IMR-90 (cell line): ENCODE measurements at regions not wholly inside any gene's neighbourhood (a gene's known extent, or its start where the extent isn't known, plus 50 kb on each side); places are given as distances from the start of the nearest gene placed in this dataset.

Experiments
- ATAC-seq: fragments of 200-7000 bp; cut with Tn5 transposase; 2 replicates; pipeline ENCODE4 v1.9.1; 2020; ENCODE audit warnings: low read depth, mild to moderate bottlenecking, moderate library complexity
- BruUV-seq: library from RNA; stranded (reverse); fragments of 400-500 nt; replicated peaks from 2 replicates; lab custom pipeline; 2021; lab: Mats Ljungman, UMichigan
- CTCF ChIA-PET: fragments of 300-600 bp; formaldehyde crosslinking; extraction: SDS; loops from one replicate; lab custom pipeline; 2021; ENCODE audit warnings: antibody characterized with exemption; lab: Yijun Ruan, JAX
- POLR2A ChIA-PET: fragments of 300-600 bp; sonication (Branson Sonifier 250); formaldehyde crosslinking; loops from one replicate; lab custom pipeline; 2022; ENCODE audit warnings: antibody characterized with exemption; ENCODE audit not compliant: unreplicated experiment; lab: Charles Lee
- DNase-seq: peaks from one replicate; pipeline ENCODE4 v3.0.0; 2013
- H2AFZ ChIP-seq: replicated peaks from 2 replicates; pipeline ENCODE3; 2013; ENCODE audit warnings: low read length, mild to moderate bottlenecking; ENCODE audit not compliant: poor library complexity
- H2AK5ac ChIP-seq: 2 replicates; pipeline ENCODE4 v1.6.1; 2013; ENCODE audit warnings: low read depth, low read length, inconsistent platforms
- H2AK9ac ChIP-seq: replicated peaks from 2 replicates; pipeline ENCODE3; 2013; ENCODE audit warnings: mild to moderate bottlenecking, low read depth, low read length, moderate library complexity; ENCODE audit not compliant: poor library complexity
- H2BK120ac ChIP-seq: 2 replicates; pipeline ENCODE4 v1.6.1; 2013; ENCODE audit warnings: low read depth, low read length, inconsistent platforms
- H2BK15ac ChIP-seq: 3 replicates; pipeline ENCODE4 v1.6.1; 2013; ENCODE audit warnings: low read depth, low read length, inconsistent platforms
- H2BK20ac ChIP-seq: 2 replicates; pipeline ENCODE4 v1.6.1; 2013; ENCODE audit warnings: low read depth, mild to moderate bottlenecking, inconsistent platforms, low read length, moderate library complexity
- H2BK5ac ChIP-seq: 2 replicates; pipeline ENCODE4 v1.6.1; 2013; ENCODE audit warnings: mild to moderate bottlenecking, low read depth, low read length, inconsistent platforms; ENCODE audit not compliant: poor library complexity, severe bottlenecking
- H3K14ac ChIP-seq: replicated peaks from 2 replicates; pipeline ENCODE4 v1.6.1; 2013; ENCODE audit warnings: low read depth, low read length, inconsistent platforms
- H3K18ac ChIP-seq: 2 replicates; pipeline ENCODE4 v1.6.1; 2013; ENCODE audit warnings: low read depth, low read length, control low read depth
- H3K23ac ChIP-seq: 2 replicates; pipeline ENCODE4 v1.6.1; 2013; ENCODE audit warnings: low read depth, low read length, inconsistent platforms
- H3K27ac ChIP-seq: 2 replicates; pipeline ENCODE4 v1.5.1; 2013; ENCODE audit warnings: mild to moderate bottlenecking, control low read depth, low read length; ENCODE audit not compliant: insufficient read depth
- H3K27me3 ChIP-seq: 2 replicates; pipeline ENCODE4 v1.6.1; 2013; ENCODE audit warnings: low read length; ENCODE audit not compliant: control insufficient read depth, insufficient read depth
- H3K36me3 ChIP-seq: 2 replicates; pipeline ENCODE4 v1.6.1; 2013; ENCODE audit warnings: low read length, mixed read lengths; ENCODE audit not compliant: control insufficient read depth, insufficient read depth
- H3K4ac ChIP-seq: 2 replicates; pipeline ENCODE4 v1.6.1; 2013; ENCODE audit warnings: low read depth, low read length, inconsistent platforms
- H3K4me1 ChIP-seq: 2 replicates; pipeline ENCODE4 v1.6.1; 2013; ENCODE audit warnings: low read length, mixed read lengths; ENCODE audit not compliant: control insufficient read depth, insufficient read depth
- H3K4me2 ChIP-seq: 2 replicates; pipeline ENCODE4 v1.6.1; 2013; ENCODE audit warnings: low read depth, mild to moderate bottlenecking, control low read depth, low read length, moderate library complexity
- H3K4me3 ChIP-seq: 2 replicates; pipeline ENCODE4 v1.5.1; 2013; ENCODE audit warnings: low read depth, mild to moderate bottlenecking, control low read depth, low read length, moderate library complexity; ENCODE audit not compliant: insufficient read depth
- H3K56ac ChIP-seq: 2 replicates; pipeline ENCODE4 v1.6.1; 2013; ENCODE audit warnings: low read length, inconsistent platforms; ENCODE audit not compliant: insufficient read depth; ENCODE audit errors: extremely low read depth
- H3K79me1 ChIP-seq, 2 experiments: 2 replicates each; pipeline ENCODE4 v1.6.1; 2013; ENCODE audit warnings: low read length in 2 of 2, inconsistent platforms in 1 of 2, low read depth in 1 of 2
- H3K9ac ChIP-seq: 2 replicates; pipeline ENCODE4 v1.6.1; 2013; ENCODE audit warnings: low read depth, low read length, control low read depth
- H3K9me1 ChIP-seq: 2 replicates; pipeline ENCODE4 v1.6.1; 2013; ENCODE audit warnings: low read length, inconsistent platforms; ENCODE audit not compliant: insufficient read depth
- H3K9me3 ChIP-seq: 2 replicates; pipeline ENCODE4 v1.6.1; 2013; ENCODE audit warnings: low read length; ENCODE audit not compliant: control insufficient read depth, insufficient read depth
- H4K20me1 ChIP-seq: 2 replicates; pipeline ENCODE4 v1.6.1; 2013; ENCODE audit warnings: low read length, inconsistent platforms; ENCODE audit not compliant: insufficient read depth
- H4K5ac ChIP-seq: 2 replicates; pipeline ENCODE4 v1.6.1; 2013; ENCODE audit warnings: mild to moderate bottlenecking, low read depth, low read length, control low read depth
- H4K8ac ChIP-seq, 2 experiments: 2 replicates each; pipeline ENCODE4 v1.6.1; 2013; ENCODE audit warnings: low read depth in 2 of 2, low read length in 2 of 2, control low read depth in 1 of 2, inconsistent platforms in 1 of 2
- H4K91ac ChIP-seq: 2 replicates; pipeline ENCODE4 v1.6.1; 2013; ENCODE audit warnings: low read depth, low read length, inconsistent platforms; ENCODE audit not compliant: insufficient read depth
- FOS ChIP-seq: fragments of 150-350 bp; IDR thresholded peaks from 2 replicates; pipeline ENCODE4 v1.6.1; 2016; ENCODE audit warnings: low read depth, low read length
- MAFK ChIP-seq: IDR thresholded peaks from 2 replicates; pipeline ENCODE4 v1.6.1; 2012; ENCODE audit warnings: low read depth, low read length, improper control_type of control experiment
- MAZ ChIP-seq: IDR thresholded peaks from 2 replicates; pipeline ENCODE4 v1.6.1; 2012; ENCODE audit warnings: low read depth, mild to moderate bottlenecking, low read length, improper control_type of control experiment, moderate library complexity, borderline replicate concordance
- MXI1 ChIP-seq: IDR thresholded peaks from 2 replicates; pipeline ENCODE4 v1.6.1; 2012; ENCODE audit warnings: low read depth, mild to moderate bottlenecking, low read length, moderate library complexity, borderline replicate concordance
- POLR2A ChIP-seq: IDR thresholded peaks from 2 replicates; pipeline ENCODE4 v1.6.1; 2012; ENCODE audit warnings: mild to moderate bottlenecking, low read depth, low read length
- SMC3 ChIP-seq: fragments of 150-350 bp; IDR thresholded peaks from 2 replicates; pipeline ENCODE4 v1.6.1; 2016; ENCODE audit warnings: low read depth, mild to moderate bottlenecking, antibody characterized with exemption, low read length, moderate library complexity
- WGBS, 2 experiments: methylation state at CpG; one replicate each; pipeline versions ENCODE4 v1.1.5 to v1.1.7; 2013; ENCODE audit warnings: missing lambda C conversion rate in 2 of 2; ENCODE audit not compliant: insufficient read length in 1 of 2; ENCODE audit errors: extremely low coverage in 2 of 2; 5-methylcytosine and 5-hydroxymethylcytosine counted together
- dilution Hi-C: fragments of 300-500 bp; cut with HindIII; formaldehyde crosslinking; loops from one replicate; pipeline ENCODE4 v1.14.3; 2018; ENCODE audit warnings: low sequenced_read_pairs; ENCODE audit not compliant: unreplicated experiment
- in situ Hi-C: fragments of 300-500 bp; cut with MboI; formaldehyde crosslinking; loops from 3 replicates; pipeline ENCODE4 v1.14.3; 2019; ENCODE audit warnings: low sequenced_read_pairs, inconsistent platforms, mixed read lengths
- intact Hi-C: fragments of 100-400 bp; cut with micrococcal nuclease; formaldehyde crosslinking; loops from 2 replicates; pipeline ENCODE4 v1.10.0; 2022
- TF ChIP-seq, protein P1 (sequence below): fragments of 150-350 bp; IDR thresholded peaks from 2 replicates; pipeline ENCODE4 v1.6.1; 2016; ENCODE audit warnings: low read depth, mild to moderate bottlenecking, low read length, moderate library complexity, borderline replicate concordance
- TF ChIP-seq, protein P2 (sequence below): fragments of 150-350 bp; IDR thresholded peaks from 2 replicates; pipeline ENCODE4 v1.6.1; 2017; ENCODE audit warnings: mild to moderate bottlenecking, antibody characterized with exemption, low read length, low read depth

DNA sequence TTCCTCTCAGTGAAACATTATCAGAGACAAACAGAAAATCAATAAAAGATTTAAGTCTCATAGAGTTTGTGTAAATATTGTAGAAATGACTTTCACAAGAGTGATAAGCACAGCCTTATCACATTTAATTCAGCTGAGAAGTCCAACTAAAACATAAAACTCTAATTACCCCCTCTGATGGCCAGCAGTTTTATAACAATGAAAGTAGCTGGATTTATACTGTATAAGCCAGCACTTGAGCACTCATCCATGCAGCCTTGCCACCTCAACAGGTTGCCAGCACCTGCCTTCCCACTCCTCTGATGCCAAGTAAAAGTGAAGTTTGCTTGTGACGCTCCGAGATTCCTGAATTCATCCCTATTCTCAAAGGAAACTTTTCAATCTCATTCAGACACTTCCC lies 103.0 kb upstream of the STK39 start:
- Histone ChIP-seq H3K14ac (no peak overlapping the region), H3K56ac (no peak overlapping the region), H3K9me1 (no peaks in the 10 kb centered on the region), H4K91ac (no peak overlapping the region), H2AFZ (no peak overlapping the region), H3K36me3 (no peaks in the 10 kb centered on the region), H3K4me3 (no peak overlapping the region), H3K9me3 (no peaks in the 10 kb centered on the region), H3K18ac (no peak overlapping the region), H3K27me3 (no peaks in the 10 kb centered on the region; the same call in 1 of the 2 replicates), H3K27ac (no peak overlapping the region), H2BK5ac (no peak overlapping the region), H2AK5ac (no peak overlapping the region), H2AK9ac (no peak overlapping the region), H4K20me1 (no peaks in the 10 kb centered on the region), H3K4ac (no peak overlapping the region), H4K8ac (no peak overlapping the region), H3K79me1 (no peaks in the 10 kb centered on the region), H3K4me2 (no peak overlapping the region), H4K5ac (no peak overlapping the region), H2BK120ac (no peak overlapping the region), H3K9ac (no peak overlapping the region), H3K23ac (no peak overlapping the region), H3K4me1 (no peaks in the 10 kb centered on the region), H2BK15ac (no peak overlapping the region), H2BK20ac (no peak overlapping the region)
- no peak for ATAC-seq
- intact Hi-C loops: no loop called here
- WGBS, 2 experiments: no CpG with 5 or more reads among the region's 2 CpGs
- in situ Hi-C loops: no loop called here
- DNase-seq: no peak
- no peak for TF ChIP-seq SMC3
- no peak for TF ChIP-seq MXI1
- TF ChIP-seq MAFK: no peak
- TF ChIP-seq POLR2A: no peak
- no peak for TF ChIP-seq FOS
- TF ChIP-seq, protein P1, sequence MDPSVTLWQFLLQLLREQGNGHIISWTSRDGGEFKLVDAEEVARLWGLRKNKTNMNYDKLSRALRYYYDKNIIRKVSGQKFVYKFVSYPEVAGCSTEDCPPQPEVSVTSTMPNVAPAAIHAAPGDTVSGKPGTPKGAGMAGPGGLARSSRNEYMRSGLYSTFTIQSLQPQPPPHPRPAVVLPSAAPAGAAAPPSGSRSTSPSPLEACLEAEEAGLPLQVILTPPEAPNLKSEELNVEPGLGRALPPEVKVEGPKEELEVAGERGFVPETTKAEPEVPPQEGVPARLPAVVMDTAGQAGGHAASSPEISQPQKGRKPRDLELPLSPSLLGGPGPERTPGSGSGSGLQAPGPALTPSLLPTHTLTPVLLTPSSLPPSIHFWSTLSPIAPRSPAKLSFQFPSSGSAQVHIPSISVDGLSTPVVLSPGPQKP: no peak
- TF ChIP-seq MAZ: no peak
- TF ChIP-seq, protein P2, sequence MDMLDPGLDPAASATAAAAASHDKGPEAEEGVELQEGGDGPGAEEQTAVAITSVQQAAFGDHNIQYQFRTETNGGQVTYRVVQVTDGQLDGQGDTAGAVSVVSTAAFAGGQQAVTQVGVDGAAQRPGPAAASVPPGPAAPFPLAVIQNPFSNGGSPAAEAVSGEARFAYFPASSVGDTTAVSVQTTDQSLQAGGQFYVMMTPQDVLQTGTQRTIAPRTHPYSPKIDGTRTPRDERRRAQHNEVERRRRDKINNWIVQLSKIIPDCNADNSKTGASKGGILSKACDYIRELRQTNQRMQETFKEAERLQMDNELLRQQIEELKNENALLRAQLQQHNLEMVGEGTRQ: no peak
- ChIA-PET POLR2A (no interaction called here), CTCF (interaction anchor here (0.6 kb wide), 2 partner anchors 9 to 82 kb away, joined by 3 to 4 read pairs; no protein-coding TSS in a partner anchor)
- dilution Hi-C loops: no loop called here
- BruUV-seq: no TSS peak
